GM18909 (cell line): ENCODE measurements at regions not wholly inside any gene's neighbourhood (a gene's known extent, or its start where the extent isn't known, plus 50 kb on each side); places are given as distances from the start of the nearest gene placed in this dataset.
A peak's percentile ranks its signal among the peaks of the same experiment; 100 is the strongest.
"Not testable (repeated sequence)": the region's sequence is repeated elsewhere in the genome, so short reads cannot be mapped to it uniquely, and the experiment has no call there.

ENCODE experiments used
- ATAC-seq: cut with Tn5 transposase; IDR thresholded peaks from one replicate; pipeline ENCODE4 v1.9.1; 2021; ENCODE audit warnings: mild to moderate bottlenecking; ENCODE audit not compliant: unreplicated experiment, poor library complexity

DNA sequence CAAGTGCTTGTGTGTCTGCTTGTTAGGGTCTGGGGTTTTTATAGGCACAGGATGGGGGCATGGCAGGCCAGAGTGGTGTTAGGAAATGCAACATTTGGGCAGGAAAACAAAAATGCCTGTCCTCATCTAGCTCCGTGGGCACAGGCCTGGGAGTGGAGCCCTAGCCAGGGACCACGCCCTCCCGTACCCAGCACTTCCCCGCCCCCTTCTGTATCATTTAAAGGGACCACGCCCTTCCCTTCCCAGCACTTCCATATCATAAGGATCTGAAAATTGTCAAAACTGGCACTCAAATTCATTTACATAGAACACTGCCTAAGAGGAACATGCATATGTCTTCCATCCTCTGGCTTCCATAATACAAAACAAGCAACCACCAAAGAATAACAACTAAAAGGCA is 185.8 kb downstream of the B3GLCT start:
- ATAC-seq: no peak

DNA sequence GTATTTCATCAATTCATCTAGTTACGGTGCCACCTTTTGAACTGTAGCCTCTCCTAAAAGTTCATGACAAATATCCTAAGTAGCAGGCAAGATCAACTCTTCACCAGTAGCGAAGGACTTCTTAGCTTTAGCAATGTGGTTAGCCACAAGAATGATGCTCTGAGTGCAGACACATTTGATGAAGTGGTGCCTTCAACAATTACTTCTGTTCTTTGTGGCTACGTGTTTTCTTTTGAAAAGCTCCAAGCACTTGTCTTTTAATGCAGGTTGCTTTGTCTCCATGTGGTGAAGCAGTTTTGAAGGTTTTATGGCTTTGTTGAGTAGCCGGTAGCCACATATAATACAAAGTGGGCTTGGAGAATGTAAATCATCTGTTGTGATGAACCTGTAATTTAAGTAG is 194.7 kb downstream of the B3GLCT start:
- no peak for ATAC-seq

GRCh38 chr13:31395090-31395489 is 195.3 kb downstream of the B3GLCT start:
- ATAC-seq: no peak

- ATAC-seq: no peak
These were observed 199.9 kb downstream of the B3GLCT start for GRCh38 chr13:31399690-31400089.

- not testable (repeated sequence) for ATAC-seq
These were observed 203.9 kb downstream of the B3GLCT start for GRCh38 chr13:31403711-31404110.

- no peak for ATAC-seq
These were observed 209.2 kb downstream of the B3GLCT start for GRCh38 chr13:31408927-31409326.

- no peak for ATAC-seq
These were observed 210.0 kb downstream of the B3GLCT start for GRCh38 chr13:31409678-31410356.

DNA sequence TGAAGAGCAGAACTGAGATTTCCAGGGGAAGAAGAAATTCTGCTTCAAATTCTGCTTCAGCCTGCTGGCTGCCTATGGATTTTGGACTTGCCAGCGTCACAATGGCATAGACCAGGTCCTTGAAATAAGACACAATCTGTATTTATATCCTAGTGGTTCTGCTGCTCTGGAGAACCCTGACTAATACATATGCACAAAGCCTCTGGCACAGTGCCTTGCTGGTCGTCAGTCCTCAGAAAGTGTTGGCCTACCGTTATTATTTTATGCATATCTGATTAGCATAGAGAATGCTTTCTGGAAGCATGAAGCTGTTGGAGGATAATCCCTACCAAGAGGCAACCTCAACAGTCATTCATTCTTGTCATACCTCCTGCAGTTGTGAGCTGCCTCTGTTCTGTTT is 213.7 kb downstream of the B3GLCT start:
- ATAC-seq: no peak

- no peak for ATAC-seq
These were observed 216.3 kb downstream of the B3GLCT start for GRCh38 chr13:31416066-31416465.

GRCh38 chr13:31418186-31418585 is 218.4 kb downstream of the B3GLCT start:
- no peak for ATAC-seq

DNA sequence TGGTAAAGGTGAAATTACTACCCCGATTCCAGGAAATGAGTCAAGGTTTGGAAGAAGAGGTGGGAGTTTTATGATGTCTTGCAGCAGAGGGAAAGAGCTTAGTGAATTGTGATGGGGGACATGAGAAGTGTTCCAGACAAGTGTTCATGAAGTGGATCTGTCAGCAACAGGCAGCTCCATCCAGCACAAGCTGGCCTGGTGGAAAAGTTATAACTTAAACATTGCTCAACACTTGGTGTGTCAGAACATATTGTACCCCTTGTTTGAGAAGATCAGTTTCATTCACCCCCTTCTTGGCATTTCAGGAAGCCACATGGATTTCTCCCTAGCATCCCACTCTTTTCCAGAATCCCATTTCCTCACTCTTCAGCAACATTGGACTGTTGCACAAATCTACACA is 222.0 kb downstream of the B3GLCT start:
- no peak for ATAC-seq

DNA sequence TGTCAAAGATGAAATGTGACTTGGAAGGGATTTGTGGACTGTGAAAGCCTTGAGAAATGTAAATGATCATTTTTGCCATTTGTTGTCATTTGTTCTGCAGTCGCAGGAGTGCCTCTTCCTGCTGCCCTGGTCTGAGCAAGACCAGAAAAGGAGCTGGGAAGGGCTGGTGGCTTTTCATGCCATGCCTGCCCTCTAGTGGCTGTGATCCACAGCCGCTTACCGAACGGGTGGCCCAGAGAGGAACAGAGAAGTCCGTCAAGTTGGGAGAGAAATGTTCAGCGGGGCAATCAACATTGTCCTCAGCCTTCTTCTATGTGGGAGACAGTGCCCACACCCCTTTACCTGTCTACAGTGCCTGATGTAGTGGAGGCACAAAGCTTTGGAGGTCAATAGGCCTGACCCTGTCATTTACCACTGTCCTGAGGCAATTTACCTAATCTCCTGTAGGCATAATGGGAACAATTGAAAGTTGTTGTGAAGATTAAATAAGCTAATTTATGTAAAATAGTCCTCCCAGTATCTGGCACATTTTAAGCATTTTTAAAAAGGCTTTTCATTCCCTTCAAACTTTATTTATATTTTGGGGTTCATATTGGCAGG is 224.5 kb downstream of the B3GLCT start:
- ATAC-seq: peak; percentile 97

- ATAC-seq: no peak
These were observed 226.6 kb downstream of the B3GLCT start for GRCh38 chr13:31426395-31426794.

DNA sequence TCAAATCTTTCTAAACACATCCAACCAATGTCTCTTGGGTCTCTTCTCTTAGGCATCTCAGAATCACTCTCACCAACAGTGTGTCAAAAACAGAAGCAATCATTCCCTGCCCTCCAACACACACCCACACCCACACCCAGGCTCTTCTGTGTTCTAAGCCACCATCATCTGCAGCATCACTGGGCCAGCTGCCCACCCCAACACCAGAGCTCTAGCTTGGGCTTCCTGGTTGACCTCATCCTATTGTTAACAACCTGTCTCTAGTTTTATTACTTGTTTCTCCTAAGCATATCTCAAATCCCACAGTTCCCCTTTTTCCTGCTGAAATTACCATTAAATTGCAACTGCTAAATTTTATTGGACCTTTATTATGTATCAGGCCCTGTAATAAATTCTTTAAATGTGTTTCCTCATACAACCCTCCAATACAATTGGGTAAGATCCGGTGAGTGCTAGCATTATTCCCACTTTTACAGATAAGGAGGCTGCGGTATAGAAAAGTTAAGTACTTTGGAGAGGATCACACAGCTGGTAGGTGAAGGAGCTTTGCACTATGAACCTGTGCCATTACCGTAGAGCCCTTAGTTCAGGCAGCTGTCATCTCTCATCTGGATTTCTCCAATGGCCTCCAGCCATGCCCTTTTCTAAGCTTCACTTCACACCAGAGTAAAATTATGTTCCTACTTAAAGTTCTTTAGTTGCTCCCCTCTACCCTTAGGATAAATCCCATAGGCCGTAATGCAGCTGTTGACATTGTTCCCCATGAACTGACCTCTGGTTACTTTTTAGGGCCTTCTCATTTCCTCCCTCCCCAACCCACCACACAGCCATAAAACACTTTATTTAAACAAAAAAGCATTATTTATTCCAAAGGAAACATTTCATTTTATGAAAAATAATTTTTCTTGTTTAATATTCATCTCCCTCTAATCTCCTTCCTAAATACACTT is 227.7 kb downstream of the B3GLCT start:
- ATAC-seq: no peak

DNA sequence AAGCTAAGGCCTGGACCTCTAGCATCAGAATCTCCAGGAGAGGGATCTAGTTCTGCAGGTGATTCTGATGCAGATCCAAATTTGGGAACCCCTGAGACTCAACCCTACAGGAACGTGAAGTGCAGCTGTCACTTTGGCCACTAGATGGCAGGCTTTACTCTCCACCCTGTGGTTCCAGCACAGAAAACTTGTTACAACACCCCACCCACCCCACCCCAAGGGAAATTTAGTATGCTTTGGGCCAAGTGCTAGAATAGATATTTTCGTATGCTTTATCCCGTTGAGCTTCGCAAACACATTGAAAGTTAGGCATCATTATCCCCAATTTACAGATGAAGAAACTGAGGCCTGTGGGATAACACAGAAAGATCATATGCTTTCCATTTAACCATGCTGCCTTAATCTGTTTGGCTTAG is 232.0 kb downstream of the B3GLCT start:
- ATAC-seq: peak; percentile 61

DNA sequence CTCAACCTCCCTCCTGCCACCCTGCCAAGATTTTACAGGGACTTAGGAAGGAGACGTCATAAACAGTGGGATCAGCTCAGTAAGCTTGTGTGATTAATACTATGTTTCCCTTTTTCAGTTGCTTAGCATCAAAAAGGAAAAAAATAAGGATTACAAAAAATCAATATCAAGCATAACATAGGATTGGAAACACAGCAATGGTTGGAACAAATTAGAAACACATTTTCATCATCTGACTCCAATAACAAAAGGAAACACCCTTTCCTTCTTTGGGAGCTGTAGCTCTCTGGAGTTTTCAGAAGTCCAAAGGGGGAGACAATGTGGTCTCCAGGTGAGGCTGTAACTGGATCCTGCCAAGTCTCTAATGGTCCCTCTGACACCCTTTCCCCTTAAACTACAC is 233.4 kb downstream of the B3GLCT start:
- no peak for ATAC-seq

- no peak for ATAC-seq
These were observed 234.0 kb downstream of the B3GLCT start for GRCh38 chr13:31433746-31434145.

GRCh38 chr13:31434613-31435012 is 234.8 kb downstream of the B3GLCT start:
- ATAC-seq: no peak

- no peak for ATAC-seq
These were observed 235.8 kb downstream of the B3GLCT start for GRCh38 chr13:31435536-31435935.

DNA sequence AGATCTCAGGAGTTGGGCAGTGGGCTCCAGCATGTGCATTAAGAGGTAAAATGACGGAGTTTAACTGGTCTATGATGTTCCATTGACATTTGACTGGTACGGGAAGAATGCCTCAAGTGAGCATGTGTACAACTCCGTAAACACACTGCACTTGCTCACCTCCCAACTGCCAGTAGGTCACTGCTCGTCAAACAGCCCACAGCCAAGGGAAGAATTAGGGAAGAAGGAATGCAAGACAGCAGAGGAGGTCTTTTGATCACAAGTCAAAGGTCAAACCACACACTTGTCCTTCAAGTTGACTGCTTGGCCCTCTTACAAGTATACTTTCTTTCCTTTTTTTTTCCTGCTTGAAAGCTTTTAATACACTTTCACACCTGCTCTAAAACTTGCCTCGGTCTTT is 236.7 kb downstream of the B3GLCT start:
- ATAC-seq: no peak

GRCh38 chr13:31437975-31438374 is 238.2 kb downstream of the B3GLCT start:
- no peak for ATAC-seq
